ENCODE measurements at regions not wholly inside any gene's neighbourhood (a gene's known extent, or its start where the extent isn't known, plus 50 kb on each side); places are given as distances from the start of the nearest gene placed in this dataset.

DNA sequence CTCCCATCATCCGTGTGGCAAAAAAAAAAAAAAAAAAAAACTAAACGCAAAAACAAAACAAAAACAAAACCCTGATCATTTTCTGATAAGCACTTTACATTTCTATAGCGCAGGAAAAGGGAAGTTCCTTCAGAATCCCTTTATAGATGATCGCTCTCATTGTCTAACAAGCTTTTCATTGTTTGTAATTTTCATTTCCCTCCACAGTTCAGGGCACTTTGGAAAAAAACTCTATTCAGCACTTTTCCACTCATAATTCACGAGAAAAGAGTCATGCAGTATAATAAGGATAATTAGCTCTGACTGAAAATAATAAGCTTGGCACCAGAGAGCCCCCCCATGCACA lies 89.4 kb upstream of the ATXN1 start:
- no peak for DNase-seq

DNA sequence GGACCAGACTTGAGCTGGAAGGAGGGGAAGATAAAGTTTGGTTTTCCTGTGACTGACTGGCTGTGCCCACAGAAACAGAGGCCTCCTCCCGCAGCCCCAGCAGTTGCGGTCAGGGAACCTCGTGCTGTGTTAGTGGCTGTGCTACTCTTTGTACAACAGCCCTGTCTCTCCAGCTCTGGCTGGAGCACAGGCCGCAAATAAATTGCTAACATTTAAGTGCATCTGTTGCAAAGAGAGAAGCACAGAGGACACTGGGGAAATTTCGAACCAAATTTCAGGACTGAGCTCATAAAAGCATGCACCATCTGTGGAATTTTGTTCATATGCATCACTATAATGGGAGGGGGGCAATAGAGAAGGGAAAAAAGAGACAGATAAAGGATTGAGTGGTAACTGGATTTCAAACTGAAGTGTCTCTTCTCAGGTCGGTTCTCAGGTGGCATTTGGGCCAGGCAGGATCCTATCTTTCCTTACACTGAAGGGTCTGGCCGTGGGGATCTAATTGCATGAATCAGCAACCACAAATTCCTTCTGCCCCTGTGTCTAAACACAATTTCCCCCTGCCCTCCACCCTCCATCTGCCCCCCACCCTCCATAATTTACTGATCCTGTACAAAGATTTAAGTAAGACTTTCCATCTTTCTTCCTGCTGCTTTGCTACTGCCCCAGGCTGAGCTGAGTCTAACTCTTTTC lies 88.9 kb upstream of the ATXN1 start:
- no peak for DNase-seq

DNA sequence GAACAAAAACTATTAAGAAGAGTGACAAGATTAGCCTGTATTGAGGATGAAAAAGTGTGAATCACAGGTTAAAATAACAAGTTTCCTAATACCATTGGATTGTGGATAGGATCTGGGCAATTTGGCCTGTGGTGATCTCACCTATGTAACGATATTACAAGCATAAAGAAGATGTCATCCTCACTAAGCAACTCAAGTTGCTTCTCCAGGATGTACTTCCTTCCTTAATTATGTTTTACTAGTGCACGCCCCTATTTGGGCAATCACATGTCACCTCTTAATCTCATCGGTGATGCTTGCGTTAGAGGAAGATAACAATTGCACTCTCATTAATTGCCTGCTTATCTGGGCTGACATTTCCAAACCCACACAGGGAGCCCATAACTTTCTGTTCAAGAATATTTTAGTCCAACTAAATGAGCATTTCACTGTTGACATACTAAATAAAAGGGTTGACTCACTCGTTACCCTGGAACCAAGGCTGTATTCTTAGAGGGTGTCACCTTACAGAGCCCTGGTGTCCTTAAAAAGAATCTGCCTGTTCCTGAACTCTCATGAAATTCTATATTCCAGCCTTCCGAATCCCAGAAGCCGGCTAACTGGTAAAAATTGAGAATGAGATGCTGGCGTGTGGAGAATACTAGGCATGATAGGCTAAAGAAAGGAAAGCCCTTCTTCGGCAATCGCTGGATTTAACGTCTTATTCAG lies 88.2 kb upstream of the ATXN1 start:
- peak; percentile 31 for DNase-seq

DNA sequence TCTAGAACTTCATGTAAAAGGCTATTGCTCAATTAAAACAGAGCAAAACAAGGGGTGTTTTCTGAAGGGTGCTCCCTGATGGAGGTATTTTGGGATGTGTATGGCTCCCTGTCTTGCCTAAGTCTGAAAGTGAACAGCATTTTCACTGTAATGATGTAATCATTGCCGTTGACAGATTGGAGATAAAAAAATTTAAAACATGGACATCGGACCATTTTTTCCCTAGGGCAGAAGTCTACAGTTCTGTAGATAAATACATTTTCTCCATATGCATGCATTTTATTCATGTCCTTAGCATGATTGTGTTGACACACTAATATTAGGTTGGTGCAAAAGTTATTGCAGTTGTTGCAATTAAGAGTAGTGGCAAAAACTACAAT lies 85.1 kb upstream of the ATXN1 start:
- DNase-seq: no peak

DNA sequence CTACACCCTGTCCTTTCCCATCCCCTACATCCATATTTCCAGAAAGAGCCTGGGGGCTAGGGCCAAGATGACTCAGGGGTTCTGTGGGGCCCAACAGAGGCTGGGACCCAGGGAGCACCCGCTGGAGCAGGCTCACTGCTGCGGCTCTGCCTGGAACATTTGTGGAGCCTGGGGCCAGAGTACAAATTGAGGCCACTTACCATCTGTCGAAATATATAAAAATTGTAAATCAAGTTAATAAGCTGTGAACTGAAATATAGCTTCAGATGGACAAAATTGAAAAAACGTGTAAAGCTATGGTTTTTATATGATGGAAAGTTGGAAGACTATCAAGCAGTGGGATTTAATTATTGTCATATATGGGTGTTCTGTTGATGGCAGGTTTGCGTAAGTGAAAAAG lies 82.9 kb upstream of the ATXN1 start:
- DNase-seq: peak; percentile 62

DNA sequence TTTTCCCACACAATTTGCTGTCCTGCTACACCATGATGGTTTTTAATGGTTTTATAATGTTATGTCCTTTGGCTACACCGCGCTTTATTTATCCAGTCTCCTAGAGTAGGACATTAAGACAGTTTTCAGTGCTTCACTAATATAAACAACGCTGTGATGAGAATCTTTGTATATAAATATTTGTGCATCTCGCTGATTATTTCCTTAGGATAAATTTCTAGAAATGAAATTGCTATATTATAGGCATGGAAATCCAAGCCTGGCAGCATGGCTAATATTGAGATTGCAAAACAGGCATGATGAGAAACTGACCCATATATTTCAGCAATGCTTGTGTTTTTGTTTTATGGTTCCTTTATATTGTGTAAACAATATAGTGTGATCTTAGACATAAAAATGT lies 81.4 kb upstream of the ATXN1 start:
- DNase-seq: no peak

DNA sequence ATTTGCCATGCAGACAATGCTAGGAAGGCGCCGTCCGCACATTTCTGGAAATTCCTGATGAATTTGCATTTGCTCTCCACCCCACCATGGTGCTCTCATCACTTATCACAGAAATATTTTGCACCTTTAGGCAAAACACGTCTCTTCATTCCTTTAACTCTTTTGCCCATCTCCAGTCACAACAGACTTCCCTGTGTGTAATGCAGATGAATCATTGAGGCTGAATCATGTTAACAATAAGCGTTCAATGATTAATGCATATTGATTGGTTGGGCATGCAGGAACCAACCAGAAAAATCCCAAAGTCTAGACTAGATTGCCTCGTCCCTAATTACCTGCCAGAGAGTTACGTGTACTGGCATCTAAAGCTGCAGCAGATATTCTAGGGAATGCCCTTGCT lies 80.0 kb upstream of the ATXN1 start:
- peak; percentile 41 for DNase-seq

DNA sequence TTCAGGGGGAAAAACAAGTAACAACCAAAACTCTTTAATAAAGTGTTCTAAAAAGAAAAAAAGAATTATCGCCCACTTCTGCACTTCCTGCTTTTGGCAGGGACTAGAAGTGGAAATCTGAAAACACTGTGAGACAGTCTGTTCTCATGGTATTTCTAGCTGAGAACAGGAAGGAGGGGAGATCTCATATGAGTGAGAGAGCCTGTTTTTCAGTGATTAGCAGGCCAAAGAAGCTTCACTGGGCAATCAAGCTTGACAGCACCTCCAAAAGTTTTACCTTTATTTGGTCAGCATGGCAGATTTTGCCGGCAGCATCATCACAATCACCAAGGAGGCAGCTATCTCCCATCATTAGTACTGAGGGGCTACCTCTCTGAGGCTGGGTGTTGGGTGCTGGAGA lies 79.5 kb upstream of the ATXN1 start:
- no peak for DNase-seq

DNA sequence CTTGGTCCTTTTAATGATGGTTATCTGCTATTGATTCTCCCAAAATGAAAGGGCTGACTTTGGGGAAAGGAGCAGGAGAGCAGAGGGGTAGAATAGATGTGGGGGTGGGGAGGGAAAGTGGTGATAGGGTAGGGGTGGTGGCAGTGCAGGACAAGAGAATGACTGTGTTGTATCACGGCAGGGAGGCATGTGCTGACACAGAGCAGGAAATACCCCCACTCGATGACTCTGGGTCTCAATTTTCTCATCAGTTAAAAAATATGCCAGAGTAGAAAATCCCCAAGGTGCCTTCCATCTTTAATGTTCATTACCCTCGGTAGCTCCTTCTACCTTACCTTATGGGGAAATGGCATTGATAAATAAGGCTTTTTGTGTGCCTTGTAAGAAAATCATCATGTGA lies 79.0 kb upstream of the ATXN1 start:
- DNase-seq: no peak

DNA sequence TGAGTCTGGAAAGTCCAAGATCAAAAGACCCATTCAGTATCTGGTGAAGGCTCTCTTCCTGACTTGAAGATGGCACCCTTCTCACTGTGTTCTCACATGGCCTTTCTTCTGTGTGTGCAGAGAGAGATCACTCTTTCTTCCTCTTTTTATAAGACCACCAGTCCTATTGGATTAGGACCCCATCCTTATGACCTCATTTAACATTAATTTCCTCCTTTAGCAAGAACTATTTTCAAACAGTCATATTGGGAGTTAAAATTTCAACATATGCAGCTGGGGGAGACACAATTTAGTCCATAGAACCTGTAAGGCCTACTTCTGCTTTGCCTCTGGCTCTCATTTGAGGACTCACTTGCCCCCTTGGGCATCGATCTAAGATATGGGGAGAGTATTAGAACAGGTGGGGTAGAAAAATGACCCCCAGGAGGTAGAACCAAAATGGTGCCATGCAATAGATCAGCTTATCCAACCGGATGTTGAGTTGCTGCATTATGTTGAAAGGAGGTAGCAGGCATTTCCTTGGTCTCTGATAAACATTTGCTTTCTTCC lies 78.4 kb upstream of the ATXN1 start:
- DNase-seq: no peak

DNA sequence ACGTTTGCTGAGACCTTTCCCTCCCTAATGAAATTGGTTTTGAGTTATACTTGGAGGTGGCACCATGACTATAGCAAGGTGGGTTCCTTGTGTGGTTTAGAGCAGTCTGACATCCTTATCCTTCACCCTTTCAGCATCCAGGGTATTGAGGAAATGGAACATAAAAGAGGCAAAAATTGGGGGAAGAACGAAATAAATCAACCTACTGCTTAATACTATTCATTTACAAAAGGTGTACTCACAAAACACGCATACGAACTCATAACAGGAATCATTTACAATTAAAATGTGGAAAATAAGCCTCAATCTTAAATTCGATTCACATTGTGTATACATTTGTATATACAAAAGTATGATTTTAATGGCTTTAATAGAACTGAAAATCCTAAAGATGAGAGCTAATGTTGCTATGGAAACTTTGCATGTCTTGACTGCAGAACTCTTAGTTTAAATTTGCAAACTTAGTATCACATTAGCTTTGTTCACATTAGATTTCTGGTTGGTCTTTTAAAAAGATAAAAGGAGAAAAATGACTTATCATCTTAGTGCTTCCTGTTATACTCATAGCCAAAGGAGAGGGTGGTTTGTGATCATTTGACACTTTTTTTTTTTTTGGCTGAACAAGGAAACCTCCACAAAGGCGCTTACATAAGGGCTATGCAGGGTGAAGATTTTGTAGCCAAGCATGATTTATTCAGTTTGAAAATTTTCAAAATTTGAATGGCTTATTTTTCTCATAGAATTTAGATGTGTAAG lies 76.1 kb upstream of the ATXN1 start:
- no peak for DNase-seq

DNA sequence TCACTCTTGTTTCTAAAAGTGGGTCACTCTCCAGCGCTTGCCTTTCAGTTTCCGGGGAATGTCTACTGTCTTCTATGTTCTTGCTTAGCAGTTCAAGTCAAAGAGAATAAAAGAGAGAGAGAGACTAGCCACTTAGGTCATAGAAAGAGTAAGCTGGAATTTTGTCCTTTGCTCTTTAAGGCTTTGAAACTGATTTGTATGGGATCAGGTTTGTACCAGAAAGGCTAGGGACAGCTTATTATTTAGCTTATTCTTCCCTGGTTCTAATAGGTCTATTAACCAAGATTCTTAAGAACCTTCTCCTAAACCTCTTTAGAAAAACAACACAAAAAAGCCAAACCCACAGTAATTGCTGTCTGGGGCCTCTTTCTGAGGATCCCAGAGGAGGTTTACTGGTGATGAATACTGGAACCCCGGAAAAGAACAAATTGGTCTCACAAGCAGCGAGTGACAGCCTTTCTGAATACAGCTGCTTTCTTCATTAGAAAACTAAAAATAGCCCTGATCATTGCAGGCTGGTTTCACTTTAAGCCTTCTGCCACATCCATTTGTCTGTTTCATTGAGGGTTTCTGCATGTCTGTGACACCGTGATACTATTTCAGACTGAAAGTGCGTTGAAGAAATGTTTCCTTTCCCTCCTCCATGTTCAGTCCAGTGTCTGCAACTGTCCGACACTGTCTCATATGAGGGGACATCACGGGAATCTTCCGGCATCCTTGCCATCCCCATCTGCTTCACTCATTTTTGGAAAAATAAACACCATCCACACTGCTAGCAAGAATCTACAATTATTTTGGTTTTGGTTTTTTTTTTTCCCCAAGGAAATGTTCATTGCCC lies 75.1 kb upstream of the ATXN1 start:
- DNase-seq: peak; percentile 33

DNA sequence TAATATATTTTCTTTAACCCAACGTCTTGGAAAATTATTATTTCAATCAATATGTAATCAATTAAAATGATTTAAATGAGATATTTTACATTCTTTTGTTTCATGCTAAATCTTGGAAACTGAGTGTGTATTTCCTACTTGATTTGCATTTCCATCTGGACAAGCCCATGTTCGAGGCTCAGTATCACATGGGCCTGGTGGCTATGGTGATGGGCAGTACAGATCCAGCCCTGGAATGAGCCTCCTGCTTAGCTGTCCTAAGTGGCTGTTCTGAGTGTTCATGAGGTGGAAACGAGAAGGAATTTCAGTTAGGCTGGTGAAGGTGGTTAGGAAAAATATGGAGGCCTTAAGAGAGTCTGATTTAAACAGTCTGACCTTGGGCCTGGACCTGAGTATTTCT lies 73.0 kb upstream of the ATXN1 start:
- DNase-seq: no peak

DNA sequence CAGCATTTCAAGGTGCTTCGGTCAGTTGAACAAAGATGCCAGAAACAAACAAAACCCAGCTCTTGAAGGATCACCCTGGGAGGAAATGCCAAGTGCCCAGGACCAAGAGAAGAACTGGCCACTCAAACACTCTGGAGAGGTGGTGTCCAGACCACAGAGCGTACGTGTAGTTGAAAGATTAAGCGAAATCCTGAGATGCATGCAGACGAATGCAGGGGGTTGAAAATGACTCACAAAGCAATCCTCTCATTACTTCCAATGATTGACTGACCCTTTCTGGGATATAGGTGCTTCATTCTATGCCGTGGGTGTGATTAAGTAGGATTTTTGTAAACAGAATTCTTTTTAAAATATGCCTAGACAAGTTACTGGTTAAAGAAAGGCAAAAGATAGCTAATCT lies 71.5 kb upstream of the ATXN1 start:
- DNase-seq: no peak

DNA sequence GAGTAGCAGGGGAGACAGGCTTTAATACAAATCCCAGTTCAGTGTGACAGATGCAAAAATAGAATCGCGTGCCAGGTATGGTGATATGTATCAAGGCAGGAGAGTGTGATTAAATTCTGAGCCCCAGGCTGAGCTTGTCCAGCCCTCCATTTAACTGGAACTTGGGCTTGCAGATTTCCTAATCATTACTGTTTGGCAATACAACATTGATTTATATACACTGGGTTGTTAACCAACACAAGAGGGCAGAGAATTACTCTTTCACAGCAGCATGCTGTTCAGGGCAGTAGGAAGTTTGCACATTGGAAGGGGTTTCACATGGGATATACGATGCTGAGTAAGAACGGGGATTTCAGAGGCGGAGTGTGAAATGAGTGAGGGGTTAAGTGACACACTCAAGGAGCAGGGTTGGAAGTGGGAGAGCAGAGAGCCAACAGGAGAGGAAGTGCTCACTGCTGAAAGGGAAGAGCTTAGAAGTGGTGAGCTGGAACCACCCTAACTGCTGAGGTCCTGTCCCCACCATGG lies 70.8 kb upstream of the ATXN1 start:
- no peak for DNase-seq

DNA sequence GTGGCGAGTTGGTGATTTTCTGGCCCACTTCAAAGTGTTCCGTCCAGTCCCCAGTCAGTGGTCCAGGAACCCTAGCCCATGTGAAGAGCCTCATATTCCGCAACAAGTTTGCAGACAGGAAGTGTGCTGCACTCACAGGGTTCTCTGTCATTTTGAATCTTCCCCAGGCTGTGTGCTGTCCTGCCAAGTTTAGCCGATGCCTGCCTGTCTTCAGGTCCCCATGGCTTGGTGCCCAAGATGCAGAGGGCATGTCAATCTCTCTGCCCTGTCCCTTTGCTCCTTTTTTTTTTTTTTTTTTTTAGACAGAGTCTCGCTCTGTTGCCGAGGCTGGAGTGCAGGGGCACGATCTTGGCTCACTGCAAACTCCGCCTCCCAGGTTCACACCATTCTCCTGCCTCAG lies 69.9 kb upstream of the ATXN1 start:
- DNase-seq: no peak

DNA sequence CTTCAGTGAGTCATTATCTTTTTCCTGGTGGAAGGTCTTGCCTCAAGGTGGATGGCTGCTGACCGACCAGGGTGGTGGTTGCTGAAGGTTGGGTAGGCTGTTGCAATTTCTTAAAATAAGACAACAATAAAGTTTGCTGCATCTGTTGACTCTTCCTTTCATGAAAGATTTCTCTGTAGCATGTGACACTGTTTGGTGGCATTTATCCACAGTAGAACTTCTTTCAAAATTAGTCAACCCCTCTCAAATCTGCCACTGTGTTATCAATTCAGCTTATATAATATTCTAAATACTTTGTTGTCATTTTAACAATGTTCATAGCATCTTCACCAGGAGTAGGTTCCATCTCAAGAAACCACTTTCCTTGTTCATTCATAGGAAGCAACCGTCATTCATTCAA lies 66.8 kb upstream of the ATXN1 start:
- no peak for DNase-seq

DNA sequence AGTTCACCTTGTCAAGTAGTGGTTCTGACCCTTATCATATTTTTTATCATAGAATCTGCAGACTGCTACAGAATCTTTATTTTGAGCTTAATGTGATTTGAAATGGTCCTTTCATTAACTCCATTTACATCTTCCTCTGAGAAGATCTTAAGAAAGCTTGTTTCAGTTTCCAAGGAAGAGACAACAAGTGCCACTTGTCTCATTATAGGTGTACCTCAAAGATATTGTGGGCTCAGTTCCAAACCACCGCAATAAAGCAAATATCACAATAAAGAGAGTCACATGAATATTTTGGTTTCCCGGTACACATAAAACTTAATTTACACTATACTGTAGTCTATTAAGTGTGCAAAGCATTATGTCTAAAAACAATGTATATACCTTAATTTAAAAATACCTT lies 66.4 kb upstream of the ATXN1 start:
- DNase-seq: no peak

DNA sequence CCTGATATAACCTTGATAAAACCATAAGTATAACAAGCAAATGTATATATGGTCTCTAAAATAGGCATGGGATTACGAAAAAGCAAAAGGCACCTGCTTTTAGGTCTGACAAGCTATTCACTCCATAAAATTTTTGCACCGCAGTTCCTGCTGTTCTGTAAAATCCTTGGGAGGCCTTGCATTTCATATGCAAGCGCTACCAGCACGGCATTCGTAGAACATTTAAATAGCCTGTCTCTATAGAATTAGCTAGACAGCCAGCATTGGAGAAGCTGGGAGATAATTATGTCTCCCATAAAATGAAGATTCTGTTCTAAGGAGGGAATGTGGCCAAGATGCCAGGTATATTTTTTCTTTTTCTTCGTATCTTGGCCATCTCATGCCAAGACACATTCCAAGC lies 64.5 kb upstream of the ATXN1 start:
- no peak for DNase-seq

DNA sequence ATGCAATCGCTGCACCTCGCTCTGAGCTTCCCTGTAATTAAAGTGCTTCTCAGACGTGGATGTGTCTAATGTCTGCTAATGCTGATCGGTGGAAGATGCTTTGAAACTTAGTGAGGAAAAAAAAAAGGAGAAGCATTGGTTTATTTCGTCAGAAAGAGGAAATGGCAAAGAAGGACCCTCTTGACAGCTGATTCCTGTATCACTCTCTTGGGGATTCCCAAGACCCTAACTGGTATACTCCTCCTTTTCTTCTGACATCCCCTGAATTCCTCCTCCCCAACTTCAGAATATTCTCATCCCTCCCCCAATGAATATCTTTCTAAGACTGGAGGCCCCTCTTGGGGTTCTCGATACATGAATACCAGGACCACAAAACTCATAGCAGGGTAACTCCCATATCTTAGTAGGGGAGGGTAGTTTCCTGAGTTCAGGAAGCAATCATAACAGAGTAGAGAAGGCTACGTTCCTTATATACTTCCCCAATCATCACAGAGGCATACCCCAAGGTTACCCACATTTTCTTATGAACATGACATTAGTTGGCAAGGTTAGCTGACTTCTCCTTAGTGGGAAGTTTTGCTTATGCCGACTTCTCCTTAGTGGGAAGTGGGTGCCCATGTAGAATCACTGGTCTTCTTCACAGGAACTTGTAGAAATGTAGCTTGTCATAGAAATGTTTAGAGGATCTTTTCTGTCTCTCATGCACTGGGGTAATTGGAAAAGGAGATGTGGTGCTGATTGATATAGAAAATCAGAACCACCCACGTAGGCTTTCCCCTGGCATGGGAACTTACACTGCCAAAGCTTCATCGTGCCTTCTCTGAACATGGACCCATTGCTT lies 63.8 kb upstream of the ATXN1 start:
- no peak for DNase-seq

DNA sequence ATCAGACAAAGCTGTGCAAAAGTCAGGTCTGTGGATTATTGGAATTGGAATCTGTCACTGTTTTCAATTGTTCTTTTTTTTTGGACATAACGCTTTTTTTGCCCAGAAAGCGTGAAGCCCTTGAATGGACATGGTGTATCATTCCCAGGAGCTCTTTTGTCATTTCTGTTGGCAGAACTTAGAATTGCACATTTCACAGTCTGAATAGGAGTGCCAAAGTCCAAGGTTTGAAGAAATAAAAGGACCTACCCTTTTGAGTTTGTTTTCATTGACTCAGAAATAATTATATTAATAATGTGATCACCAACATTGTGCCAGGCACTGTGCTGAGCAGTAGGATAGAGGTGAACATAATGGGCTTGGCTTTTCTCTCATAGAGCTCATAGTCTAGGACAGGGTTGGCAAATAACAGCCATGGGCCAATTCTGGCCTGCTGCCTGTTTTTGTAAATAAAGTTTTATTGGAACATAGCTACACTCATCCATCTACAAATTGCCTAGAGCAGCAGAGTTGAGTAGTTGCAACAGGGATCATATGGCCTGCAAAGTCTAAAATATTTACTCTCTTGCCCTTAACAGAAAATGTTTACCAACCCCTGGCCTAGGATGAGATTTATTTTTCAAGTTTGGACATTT lies 62.6 kb upstream of the ATXN1 start:
- no peak for DNase-seq
